ENCODE measurements at regions not wholly inside any gene's neighbourhood (a gene's known extent, or its start where the extent isn't known, plus 50 kb on each side); places are given as distances from the start of the nearest gene placed in this dataset.

DNA sequence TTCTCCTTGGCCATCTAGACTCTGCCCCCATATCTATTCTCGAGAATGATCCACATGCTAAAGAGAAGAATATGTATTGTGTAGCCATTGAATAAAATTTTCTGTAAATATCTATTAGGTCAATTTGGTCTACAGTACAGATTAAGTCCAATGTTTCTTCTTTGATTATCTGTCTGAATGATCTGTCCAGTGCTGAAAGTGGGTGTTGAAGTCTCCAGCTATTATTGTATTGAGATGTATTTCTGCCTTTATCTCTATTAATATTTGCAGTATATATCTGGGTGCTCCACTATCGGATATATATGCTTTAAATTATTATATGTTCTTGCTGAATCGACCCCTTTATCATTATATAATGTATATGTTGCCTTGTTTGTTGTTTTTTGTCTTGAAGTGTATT, 384.9 kb upstream of the ROBO1 start:
- TF ChIP-seq POLR2AphosphoS5 (IDR thresholded peaks at IDR 0.05) = no peak
- TF ChIP-seq, protein P1, sequence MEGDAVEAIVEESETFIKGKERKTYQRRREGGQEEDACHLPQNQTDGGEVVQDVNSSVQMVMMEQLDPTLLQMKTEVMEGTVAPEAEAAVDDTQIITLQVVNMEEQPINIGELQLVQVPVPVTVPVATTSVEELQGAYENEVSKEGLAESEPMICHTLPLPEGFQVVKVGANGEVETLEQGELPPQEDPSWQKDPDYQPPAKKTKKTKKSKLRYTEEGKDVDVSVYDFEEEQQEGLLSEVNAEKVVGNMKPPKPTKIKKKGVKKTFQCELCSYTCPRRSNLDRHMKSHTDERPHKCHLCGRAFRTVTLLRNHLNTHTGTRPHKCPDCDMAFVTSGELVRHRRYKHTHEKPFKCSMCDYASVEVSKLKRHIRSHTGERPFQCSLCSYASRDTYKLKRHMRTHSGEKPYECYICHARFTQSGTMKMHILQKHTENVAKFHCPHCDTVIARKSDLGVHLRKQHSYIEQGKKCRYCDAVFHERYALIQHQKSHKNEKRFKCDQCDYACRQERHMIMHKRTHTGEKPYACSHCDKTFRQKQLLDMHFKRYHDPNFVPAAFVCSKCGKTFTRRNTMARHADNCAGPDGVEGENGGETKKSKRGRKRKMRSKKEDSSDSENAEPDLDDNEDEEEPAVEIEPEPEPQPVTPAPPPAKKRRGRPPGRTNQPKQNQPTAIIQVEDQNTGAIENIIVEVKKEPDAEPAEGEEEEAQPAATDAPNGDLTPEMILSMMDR (IDR thresholded peaks at IDR 0.05) = no peak
- no peak for TF ChIP-seq EP300 (IDR thresholded peaks at IDR 0.05)

All from esophagus muscularis mucosa (tissue), 4 donors.